PC-9 (cell line): ENCODE measurements at regions not wholly inside any gene's neighbourhood (a gene's known extent, or its start where the extent isn't known, plus 50 kb on each side); places are given as distances from the start of the nearest gene placed in this dataset.

Experiments used
- EZH2 ChIP-seq: fragments of 200-600 bp; sonication (generic); IDR thresholded peaks from 2 replicates; pipeline ENCODE4 v1.8.0; 2017; ENCODE audit warnings: antibody characterized with exemption, low read depth
- TF ChIP-seq, protein P1 (sequence below): fragments of 200-600 bp; sonication (generic); conservative IDR thresholded peaks from 2 replicates; pipeline ENCODE4 v1.6.1; 2017; ENCODE audit warnings: mixed run types, antibody characterized with exemption, mild to moderate bottlenecking, moderate library complexity

DNA sequence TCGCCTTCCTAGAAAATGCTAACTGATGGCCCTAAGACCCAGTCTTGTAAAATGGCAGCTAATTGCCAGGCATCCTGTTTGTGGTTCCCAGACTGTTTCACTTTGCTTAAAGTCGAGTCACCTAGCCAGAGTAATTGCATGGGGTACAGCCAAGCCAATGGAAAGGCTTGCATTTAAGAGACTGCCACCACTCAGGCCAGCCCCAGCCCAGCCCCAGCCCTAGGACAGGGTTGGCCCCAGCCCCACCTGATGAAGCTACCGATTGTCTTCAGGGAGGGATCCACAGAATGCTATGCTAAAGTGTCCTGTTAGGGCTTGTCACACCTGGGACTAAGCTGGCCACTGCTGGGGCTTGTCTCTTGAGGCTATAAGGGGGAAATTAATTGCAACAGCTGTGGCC, 194.6 kb upstream of the KLF3 start:
- TF ChIP-seq EZH2, result no peak
- TF ChIP-seq, protein P1, sequence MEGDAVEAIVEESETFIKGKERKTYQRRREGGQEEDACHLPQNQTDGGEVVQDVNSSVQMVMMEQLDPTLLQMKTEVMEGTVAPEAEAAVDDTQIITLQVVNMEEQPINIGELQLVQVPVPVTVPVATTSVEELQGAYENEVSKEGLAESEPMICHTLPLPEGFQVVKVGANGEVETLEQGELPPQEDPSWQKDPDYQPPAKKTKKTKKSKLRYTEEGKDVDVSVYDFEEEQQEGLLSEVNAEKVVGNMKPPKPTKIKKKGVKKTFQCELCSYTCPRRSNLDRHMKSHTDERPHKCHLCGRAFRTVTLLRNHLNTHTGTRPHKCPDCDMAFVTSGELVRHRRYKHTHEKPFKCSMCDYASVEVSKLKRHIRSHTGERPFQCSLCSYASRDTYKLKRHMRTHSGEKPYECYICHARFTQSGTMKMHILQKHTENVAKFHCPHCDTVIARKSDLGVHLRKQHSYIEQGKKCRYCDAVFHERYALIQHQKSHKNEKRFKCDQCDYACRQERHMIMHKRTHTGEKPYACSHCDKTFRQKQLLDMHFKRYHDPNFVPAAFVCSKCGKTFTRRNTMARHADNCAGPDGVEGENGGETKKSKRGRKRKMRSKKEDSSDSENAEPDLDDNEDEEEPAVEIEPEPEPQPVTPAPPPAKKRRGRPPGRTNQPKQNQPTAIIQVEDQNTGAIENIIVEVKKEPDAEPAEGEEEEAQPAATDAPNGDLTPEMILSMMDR, result no peak
